H1 (cell line): ENCODE measurements at regions not wholly inside any gene's neighbourhood (a gene's known extent, or its start where the extent isn't known, plus 50 kb on each side); places are given as distances from the start of the nearest gene placed in this dataset.

ENCODE experiments used
- CTCF ChIA-PET: fragments of 300-600 bp; sonication (Branson Sonifier 250); formaldehyde crosslinking; loops from one replicate; lab custom pipeline; 2021; ENCODE audit not compliant: partially characterized antibody; lab: Charles Lee
- POLR2A ChIA-PET: fragments of 300-600 bp; sonication (Branson Sonifier 250); formaldehyde crosslinking; loops from one replicate; lab custom pipeline; 2021; ENCODE audit warnings: inconsistent platforms; ENCODE audit not compliant: partially characterized antibody; lab: Charles Lee
- DNase-seq, 2 experiments: peaks; one replicate each; pipeline versions ENCODE4 v3.0.0 to v3.0.0-alpha.2; 2010 to 2022; ENCODE audit warnings: low spot score in 2 of 2, low read depth in 1 of 2, mixed read lengths in 1 of 2
- FAIRE-seq: peaks from 2 replicates; lab custom pipeline; 2011; peaks lifted over from hg19 to GRCh38; lab: Jason Lieb, UNC
- H2AFZ ChIP-seq: 2 replicates; pipeline ENCODE4 v1.8.1; 2012; ENCODE audit warnings: low read length, inconsistent platforms
- H2AK5ac ChIP-seq: 2 replicates; pipeline ENCODE4 v1.6.1; 2013; ENCODE audit warnings: low read depth, low read length
- H2BK120ac ChIP-seq: replicated peaks from 2 replicates; pipeline ENCODE3; 2013; ENCODE audit warnings: low read depth, low read length, inconsistent platforms
- H2BK12ac ChIP-seq: 2 replicates; pipeline ENCODE4 v1.6.1; 2013; ENCODE audit warnings: low read depth, low read length
- H2BK15ac ChIP-seq: 2 replicates; pipeline ENCODE4 v1.6.1; 2013; ENCODE audit warnings: low read length
- H2BK20ac ChIP-seq: 2 replicates; pipeline ENCODE4 v1.6.1; 2013; ENCODE audit warnings: low read length
- H2BK5ac ChIP-seq: 2 replicates; pipeline ENCODE4 v1.6.1; 2013; ENCODE audit warnings: low read depth, low read length
- H3K14ac ChIP-seq: 2 replicates; pipeline ENCODE4 v1.6.1; 2013; ENCODE audit warnings: inconsistent platforms; ENCODE audit not compliant: insufficient read length
- H3K18ac ChIP-seq: 2 replicates; pipeline ENCODE4 v1.6.1; 2013; ENCODE audit warnings: low read length; ENCODE audit errors: extremely low read depth
- H3K23ac ChIP-seq: 2 replicates; pipeline ENCODE4 v1.6.1; 2013; ENCODE audit warnings: inconsistent platforms; ENCODE audit not compliant: insufficient read length
- H3K23me2 ChIP-seq: 2 replicates; pipeline ENCODE4 v1.6.1; 2013; ENCODE audit warnings: low read depth, low read length
- H3K27ac ChIP-seq: 2 replicates; pipeline ENCODE4 v1.6.1; 2011; ENCODE audit warnings: low read depth, low read length, inconsistent platforms
- H3K27me3 ChIP-seq, 4 experiments: replicated peaks in 1 of 4; 1 replicate in 1 of 4; 2 replicates in 3 of 4; pipeline versions ENCODE4 v1.6.1 to v1.8.1; 2011 to 2013; ENCODE audit warnings: low read length in 3 of 4, mild to moderate bottlenecking in 3 of 4, inconsistent platforms in 2 of 4, mixed read lengths in 2 of 4, moderate library complexity in 1 of 4; ENCODE audit not compliant: control insufficient read depth in 3 of 4, insufficient read depth in 3 of 4; ENCODE audit errors: extremely low read depth in 1 of 4
- H3K36me3 ChIP-seq, 4 experiments: 2 replicates each; pipeline versions ENCODE4 v1.6.1 to v1.8.1; 2011 to 2013; ENCODE audit warnings: mild to moderate bottlenecking in 4 of 4, low read length in 3 of 4, moderate library complexity in 2 of 4, control low read depth in 1 of 4, inconsistent platforms in 1 of 4; ENCODE audit not compliant: insufficient read depth in 4 of 4, control insufficient read depth in 2 of 4
- H3K4ac ChIP-seq: replicated peaks from 2 replicates; pipeline ENCODE3; 2013; ENCODE audit warnings: low read length, low read depth, mixed read lengths, inconsistent platforms; ENCODE audit not compliant: insufficient read length
- H3K4me1 ChIP-seq, 4 experiments: replicated peaks in 1 of 4; 1 replicate in 1 of 4; 2 replicates in 3 of 4; pipeline versions ENCODE4 v1.6.1 to v1.8.1; 2011 to 2013; ENCODE audit warnings: low read length in 3 of 4, inconsistent platforms in 2 of 4, mixed read lengths in 1 of 4; ENCODE audit not compliant: insufficient read depth in 4 of 4, control insufficient read depth in 3 of 4
- H3K4me2 ChIP-seq, 2 experiments: 2 replicates each; pipeline versions ENCODE4 v1.6.1 to v1.8.1; 2011 to 2013; ENCODE audit warnings: low read depth in 2 of 2, low read length in 2 of 2, control low read depth in 1 of 2, inconsistent platforms in 1 of 2, mild to moderate bottlenecking in 1 of 2; ENCODE audit not compliant: insufficient read depth in 1 of 2
- H3K4me3 ChIP-seq, 4 experiments: fragments of 200-600, 300-600 bp in 1 of 4; sonication (generic), shearing (Covaris generic), sonication (Bioruptor Twin) in 1 of 4; 2 replicates each; pipeline versions ENCODE4 v1.5.1 to v1.8.1; 2011 to 2016; ENCODE audit warnings: low read length in 4 of 4, low read depth in 3 of 4, control low read depth in 2 of 4, inconsistent platforms in 2 of 4, mild to moderate bottlenecking in 2 of 4, mixed read lengths in 1 of 4, moderate library complexity in 1 of 4; ENCODE audit not compliant: insufficient read depth in 2 of 4; ENCODE audit errors: extremely low read depth in 1 of 4
- H3K56ac ChIP-seq: replicated peaks from 2 replicates; pipeline ENCODE3; 2013; ENCODE audit warnings: low read depth, mild to moderate bottlenecking, mixed read lengths, low read length, inconsistent platforms; ENCODE audit not compliant: insufficient read length
- H3K79me1 ChIP-seq: 2 replicates; pipeline ENCODE4 v1.6.1; 2013; ENCODE audit warnings: low read depth, low read length, control low read depth
- H3K79me2 ChIP-seq, 2 experiments: 2 replicates each; pipeline versions ENCODE4 v1.6.1 to v1.8.1; 2012 to 2013; ENCODE audit warnings: low read length in 2 of 2, mild to moderate bottlenecking in 2 of 2, inconsistent platforms in 1 of 2; ENCODE audit not compliant: insufficient read depth in 2 of 2, control insufficient read depth in 1 of 2
- H3K9ac ChIP-seq, 4 experiments: replicated peaks in 1 of 4; 1 replicate in 1 of 4; 2 replicates in 3 of 4; pipeline versions ENCODE4 v1.6.1 to v1.8.1; 2011 to 2013; ENCODE audit warnings: low read depth in 3 of 4, low read length in 3 of 4, control low read depth in 2 of 4, mild to moderate bottlenecking in 2 of 4, moderate library complexity in 2 of 4, inconsistent platforms in 1 of 4; ENCODE audit errors: extremely low read depth in 1 of 4
- H3K9me3 ChIP-seq, 2 experiments: 2 replicates each; pipeline versions ENCODE4 v1.6.1 to v1.8.1; 2012 to 2013; ENCODE audit warnings: mild to moderate bottlenecking in 2 of 2, moderate library complexity in 2 of 2, control low read depth in 1 of 2, inconsistent platforms in 1 of 2, low read depth in 1 of 2, low read length in 1 of 2, mixed read lengths in 1 of 2; ENCODE audit not compliant: insufficient read depth in 2 of 2
- H4K20me1 ChIP-seq, 2 experiments: replicated peaks in 1 of 2; 2 replicates each; pipeline versions ENCODE3 to v1.8.1; 2011 to 2013; ENCODE audit warnings: inconsistent platforms in 2 of 2, low read length in 2 of 2, mild to moderate bottlenecking in 1 of 2; ENCODE audit not compliant: insufficient read depth in 2 of 2, control insufficient read depth in 1 of 2
- H4K5ac ChIP-seq: 2 replicates; pipeline ENCODE4 v1.6.1; 2013; ENCODE audit warnings: low read length, low read depth, mixed read lengths, inconsistent platforms; ENCODE audit not compliant: insufficient read length
- H4K8ac ChIP-seq: 2 replicates; pipeline ENCODE4 v1.8.0; 2013; ENCODE audit warnings: mild to moderate bottlenecking, moderate library complexity, low read length, inconsistent platforms; ENCODE audit not compliant: insufficient read depth; ENCODE audit errors: extremely low read depth
- H4K91ac ChIP-seq: replicated peaks from 2 replicates; pipeline ENCODE3; 2013; ENCODE audit warnings: low read length, mixed read lengths, inconsistent platforms; ENCODE audit not compliant: insufficient read length
- ATF3 ChIP-seq: IDR thresholded peaks from 2 replicates; pipeline ENCODE4 v1.6.1; 2011; ENCODE audit warnings: low read depth, mild to moderate bottlenecking, low read length; ENCODE audit not compliant: insufficient read depth
- BCL11A ChIP-seq, 2 experiments: IDR thresholded peaks; one replicate each; pipeline ENCODE4 v1.6.1; 2011; ENCODE audit warnings: low read depth in 2 of 2, low read length in 2 of 2, mild to moderate bottlenecking in 2 of 2
- CHD1 ChIP-seq: IDR thresholded peaks from 2 replicates; pipeline ENCODE4 v1.6.1; 2012; ENCODE audit warnings: low read depth, low read length, improper control_type of control experiment
- CHD2 ChIP-seq: IDR thresholded peaks from 2 replicates; pipeline ENCODE4 v1.6.1; 2012; ENCODE audit warnings: low read length, improper control_type of control experiment
- CREB1 ChIP-seq: IDR thresholded peaks from 2 replicates; pipeline ENCODE4 v1.6.1; 2012; ENCODE audit warnings: inconsistent platforms
- HDAC2 ChIP-seq, 2 experiments: fragments of 300-600 bp in 1 of 2; sonication (generic) in 1 of 2; IDR thresholded peaks; 2 replicates each; pipeline ENCODE4 v1.6.1; 2011 to 2012; ENCODE audit warnings: low read depth in 2 of 2, low read length in 2 of 2, mild to moderate bottlenecking in 2 of 2, moderate library complexity in 2 of 2, borderline replicate concordance in 1 of 2, inconsistent platforms in 1 of 2
- JUN ChIP-seq: IDR thresholded peaks from 2 replicates; pipeline ENCODE4 v1.6.1; 2011; ENCODE audit warnings: low read depth, mild to moderate bottlenecking, improper control_type of control experiment, low read length
- KDM4A ChIP-seq: IDR thresholded peaks from one replicate; pipeline ENCODE4 v1.7.1; 2012; ENCODE audit warnings: low read depth, mild to moderate bottlenecking, moderate library complexity, low read length, inconsistent platforms; ENCODE audit not compliant: severe bottlenecking
- MAX ChIP-seq: IDR thresholded peaks from 2 replicates; pipeline ENCODE4 v1.6.1; 2012; ENCODE audit warnings: inconsistent platforms
- PHF8 ChIP-seq: fragments of 200-600 bp; sonication (generic); conservative IDR thresholded peaks from 2 replicates; pipeline ENCODE4 v1.7.1; 2012; ENCODE audit warnings: low read depth, mild to moderate bottlenecking, inconsistent platforms, low read length, moderate library complexity
- RBBP5 ChIP-seq: IDR thresholded peaks from 2 replicates; pipeline ENCODE4 v1.7.1; 2012; ENCODE audit warnings: low read depth, mild to moderate bottlenecking, inconsistent platforms, low read length, moderate library complexity, borderline replicate concordance
- SIX5 ChIP-seq: IDR thresholded peaks from 2 replicates; pipeline ENCODE4 v1.6.1; 2011; ENCODE audit warnings: mild to moderate bottlenecking, low read depth, low read length
- SUZ12 ChIP-seq: fragments of 200-600 bp; sonication (generic); IDR thresholded peaks from 2 replicates; pipeline ENCODE4 v1.6.1; 2012; ENCODE audit warnings: mild to moderate bottlenecking, inconsistent platforms, low read length, moderate library complexity, mixed read lengths
- TCF12 ChIP-seq: IDR thresholded peaks from 2 replicates; pipeline ENCODE4 v1.6.1; 2011; ENCODE audit warnings: low read depth, mild to moderate bottlenecking, low read length
- YY1 ChIP-seq: IDR thresholded peaks from 2 replicates; pipeline ENCODE4 v1.6.1; 2011; ENCODE audit warnings: low read depth, mild to moderate bottlenecking, low read length
- WGBS, 2 experiments: shearing (Covaris generic) in 1 of 2; methylation state at CpG; one replicate each; pipeline versions ENCODE4 v1.1.6 to v1.1.7; 2013 to 2015; ENCODE audit warnings: low lambda C conversion rate in 2 of 2, mixed read lengths in 2 of 2, inconsistent platforms in 1 of 2, low coverage in 1 of 2, missing lambda C conversion rate in 1 of 2; ENCODE audit not compliant: insufficient replicate concordance in 2 of 2, insufficient coverage in 1 of 2, insufficient read length in 1 of 2; ENCODE audit errors: extremely low coverage in 1 of 2, missing lambda C conversion rate in 1 of 2; 5-methylcytosine and 5-hydroxymethylcytosine counted together

GRCh38 chr13:83794583-83794982 is 87.7 kb downstream of the SLITRK1 start:
- Histone ChIP-seq H3K27me3 (no peaks in the 10 kb centered on the region), H3K23ac (no peak overlapping the region), H4K5ac (no peak overlapping the region), H2BK5ac (no peak overlapping the region), H4K20me1 (no peaks in the 10 kb centered on the region), H3K9me3 (no peaks in the 10 kb centered on the region), H3K4me2 (no peak overlapping the region), H4K8ac (no peak overlapping the region), H3K4me3 (no peak overlapping the region), H2AK5ac (no peak overlapping the region), H4K91ac (no peak overlapping the region), H3K56ac (no peak overlapping the region), H3K79me1 (no peaks in the 10 kb centered on the region), H3K4ac (no peak overlapping the region), H2BK120ac (no peak overlapping the region), H3K18ac (no peak overlapping the region), H2BK15ac (no peak overlapping the region), H3K23me2 (no peaks in the 10 kb centered on the region), H2BK20ac (no peak overlapping the region), H3K79me2 (no peaks in the 10 kb centered on the region), H3K9ac (no peak overlapping the region), H3K27ac (no peak overlapping the region), H3K14ac (no peak overlapping the region), H2BK12ac (no peak overlapping the region), H3K4me1 (no peaks in the 10 kb centered on the region), H2AFZ (no peak overlapping the region), H3K36me3 (no peaks in the 10 kb centered on the region)
- CTCF ChIA-PET = interaction anchor here (1.7 kb wide), 1 partner anchor 15 kb away, joined by 9 read pairs; no protein-coding TSS in a partner anchor
- FAIRE-seq = no peak
- DNase-seq = no peak
- WGBS, 2 experiments = 91% methylated on average over 2 of the region's 2 CpGs; no CpG with 5 or more reads in 1 of the 2 experiments
- POLR2A ChIA-PET = no interaction called here
- TF ChIP-seq JUN (no peak), KDM4A (no peak), YY1 (no peak), CHD2 (no peak), BCL11A (IDR thresholded peaks at IDR 0.05; ENCODE audit: low read depth in 2 of 2, low read length in 2 of 2) (no peak), HDAC2 (IDR thresholded peaks at IDR 0.05; ENCODE audit: borderline replicate concordance in 1 of 2, low read depth in 2 of 2, low read length in 2 of 2) (no peak), SIX5 (no peak), CHD1 (no peak), TCF12 (no peak), CREB1 (no peak), RBBP5 (no peak), MAX (no peak), ATF3 (no peak), SUZ12 (no peak), PHF8 (no peak)
